Stimulated activated naive B cell treated with anti-CD40 and anti-IgM and Interleukin-4, amounts not matched to agents 10 μg/mL and 1 μg/mL and 100 μg/mL, for 72 hours (primary cell): ENCODE measurements at regions not wholly inside any gene's neighbourhood (a gene's known extent, or its start where the extent isn't known, plus 50 kb on each side); places are given as distances from the start of the nearest gene placed in this dataset.
"Not testable (repeated sequence)": the region's sequence is repeated elsewhere in the genome, so short reads cannot be mapped to it uniquely, and the experiment has no call there.

Experiments used
- ATAC-seq, 2 donors: fragments of 150-1000 bp; cut with Tn5 transposase; replicated peaks; 2 replicates each; pipeline ENCODE4 v1.10.0; 2021; ENCODE audit warnings: moderate library complexity in 1 of 2
- DNase-seq: peaks from one replicate; pipeline ENCODE4 v3.0.0; 2021
- H3K27ac Mint-ChIP-seq: one replicate; pipeline ENCODE4 v1.8.0; 2022; ENCODE audit warnings: mild to moderate bottlenecking, mixed read lengths
- H3K27me3 Mint-ChIP-seq, 2 donors: one replicate each; pipeline ENCODE4 v1.8.0; 2022; ENCODE audit warnings: mixed read lengths in 2 of 2
- H3K36me3 Mint-ChIP-seq, 2 donors: one replicate each; pipeline ENCODE4 v1.8.0; 2022; ENCODE audit warnings: mixed read lengths in 2 of 2, mild to moderate bottlenecking in 1 of 2
- H3K4me1 Mint-ChIP-seq, 2 donors: one replicate each; pipeline ENCODE4 v1.8.0; 2022; ENCODE audit warnings: mixed read lengths in 2 of 2, mild to moderate bottlenecking in 1 of 2
- H3K4me3 Mint-ChIP-seq, 2 donors: one replicate each; pipeline ENCODE4 v1.8.0; 2022; ENCODE audit warnings: mild to moderate bottlenecking in 2 of 2, mixed read lengths in 2 of 2, moderate library complexity in 1 of 2
- H3K9me3 Mint-ChIP-seq, 2 donors: one replicate each; pipeline ENCODE4 v1.8.0; 2022; ENCODE audit warnings: mixed read lengths in 2 of 2, mild to moderate bottlenecking in 1 of 2

DNA sequence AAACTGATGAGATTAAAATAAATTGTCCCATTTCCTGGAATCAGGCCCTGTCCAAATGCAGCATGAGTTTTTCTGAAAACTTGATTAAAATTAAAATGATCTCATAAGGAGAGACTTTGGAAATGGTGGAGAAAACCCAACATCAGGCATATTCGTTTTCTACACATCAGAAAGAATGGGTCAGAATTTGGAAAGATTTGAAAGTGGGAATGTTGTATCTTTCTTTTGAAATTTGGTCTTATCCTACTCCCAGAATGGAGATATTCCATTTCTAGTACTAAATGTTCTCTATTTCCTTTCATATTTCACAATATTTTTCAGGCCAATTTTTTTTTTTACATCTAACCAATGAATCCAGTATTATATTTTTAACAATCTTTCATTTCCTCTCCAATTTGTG, 223.9 kb upstream of the RXFP2 start:
- ATAC-seq (no peak), DNase-seq (no peak)
- Mint-ChIP-seq H3K4me3 (no peak overlapping the region), H3K36me3 (no peaks in the 10 kb centered on the region), H3K27ac (no peak overlapping the region), H3K4me1 (no peaks in the 10 kb centered on the region), H3K9me3 (no peaks in the 10 kb centered on the region), H3K27me3 (no peaks in the 10 kb centered on the region)

DNA sequence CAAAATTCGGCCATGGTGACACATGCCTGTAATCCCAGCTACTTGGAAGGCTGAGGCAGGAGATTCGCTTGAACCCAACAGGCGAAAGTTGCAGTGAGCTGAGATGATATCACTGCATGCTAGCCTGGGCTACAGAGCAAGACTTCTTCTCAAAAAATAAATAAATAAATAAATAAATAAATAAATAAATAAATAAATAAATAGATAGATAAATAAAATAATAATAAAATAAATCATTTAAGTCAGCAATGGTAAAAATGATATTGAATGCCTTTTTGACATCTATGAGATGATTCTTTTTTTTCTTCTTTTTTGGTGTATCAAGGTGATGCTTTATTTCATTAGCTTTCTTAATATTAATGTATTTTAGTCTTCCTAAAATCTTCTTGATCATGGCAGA, 221.7 kb upstream of the RXFP2 start:
- Mint-ChIP-seq H3K4me1 (no peaks in the 10 kb centered on the region), H3K9me3 (no peaks in the 10 kb centered on the region), H3K4me3 (no peak overlapping the region), H3K36me3 (no peaks in the 10 kb centered on the region), H3K27ac (no peak overlapping the region), H3K27me3 (no peaks in the 10 kb centered on the region)
- DNase-seq (no peak), ATAC-seq (no peak)

DNA sequence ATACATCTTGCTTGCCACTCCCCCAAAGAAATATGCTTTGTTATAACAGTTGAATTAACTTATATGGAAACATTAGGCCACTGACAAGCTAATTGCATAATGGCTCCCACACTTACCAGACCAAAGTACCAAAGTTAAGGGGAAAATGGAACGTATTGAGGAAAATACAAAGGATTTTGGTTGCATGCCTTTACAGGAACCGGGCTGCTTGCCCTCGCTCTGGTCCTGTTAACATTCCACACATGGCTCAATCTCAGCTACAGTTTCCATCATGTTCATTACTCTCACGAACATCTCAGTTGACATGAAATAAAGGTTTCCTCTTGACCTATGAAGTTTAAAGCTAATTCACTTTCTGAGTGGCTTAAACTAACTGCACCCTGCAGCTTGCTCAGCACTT, 220.7 kb upstream of the RXFP2 start:
- Mint-ChIP-seq H3K36me3 (no peaks in the 10 kb centered on the region), H3K4me3 (no peak overlapping the region), H3K27ac (no peak overlapping the region), H3K9me3 (no peaks in the 10 kb centered on the region), H3K4me1 (no peaks in the 10 kb centered on the region), H3K27me3 (no peaks in the 10 kb centered on the region)
- DNase-seq (no peak), ATAC-seq (no peak)

- no peaks in the 10 kb centered on the region for H3K36me3 Mint-ChIP-seq
- H3K4me3 Mint-ChIP-seq: no peak overlapping the region
- H3K27ac Mint-ChIP-seq: no peak overlapping the region
- no peaks in the 10 kb centered on the region for H3K4me1 Mint-ChIP-seq
- H3K27me3 Mint-ChIP-seq: no peaks in the 10 kb centered on the region
- ATAC-seq: no peak
- no peak for DNase-seq
- H3K9me3 Mint-ChIP-seq: no peaks in the 10 kb centered on the region
These were observed 217.9 kb upstream of the RXFP2 start for GRCh38 chr13:31521435-31521834.

GRCh38 chr13:31522396-31522795, 216.9 kb upstream of the RXFP2 start:
- ATAC-seq (no peak), DNase-seq (no peak)
- H3K9me3 Mint-ChIP-seq: no peaks in the 10 kb centered on the region
- no peak overlapping the region for H3K27ac Mint-ChIP-seq
- H3K4me1 Mint-ChIP-seq: no peaks in the 10 kb centered on the region
- no peak overlapping the region for H3K4me3 Mint-ChIP-seq
- H3K27me3 Mint-ChIP-seq: no peaks in the 10 kb centered on the region
- no peaks in the 10 kb centered on the region for H3K36me3 Mint-ChIP-seq

DNA sequence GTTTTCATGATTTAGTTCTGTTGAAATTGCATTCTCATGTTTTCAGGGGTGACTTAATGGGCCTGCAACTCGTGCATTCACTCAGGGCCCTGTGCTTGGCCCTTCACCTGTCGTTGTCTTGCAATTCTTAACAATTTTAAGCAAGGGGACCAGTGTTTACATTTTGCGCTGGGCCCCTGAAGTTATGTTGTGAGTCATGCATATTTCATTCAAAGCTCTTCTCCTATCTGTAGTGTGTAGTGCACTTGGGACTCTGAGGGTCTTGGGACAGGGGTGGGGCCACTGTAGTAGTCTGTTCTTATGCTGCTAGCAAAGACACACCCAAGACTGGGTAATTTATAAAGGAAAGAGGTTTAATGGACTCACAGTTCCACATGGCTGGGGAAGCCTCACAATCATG, 211.2 kb upstream of the RXFP2 start:
- H3K27me3 Mint-ChIP-seq: no peaks in the 10 kb centered on the region
- no peak overlapping the region for H3K4me3 Mint-ChIP-seq
- H3K27ac Mint-ChIP-seq: no peak overlapping the region
- ATAC-seq (no peak), DNase-seq (no peak)
- H3K4me1 Mint-ChIP-seq: no peaks in the 10 kb centered on the region
- no peaks in the 10 kb centered on the region for H3K36me3 Mint-ChIP-seq
- H3K9me3 Mint-ChIP-seq: peaks cover 4 to 9% of the 10 kb centered on the region in 2 donors

DNA sequence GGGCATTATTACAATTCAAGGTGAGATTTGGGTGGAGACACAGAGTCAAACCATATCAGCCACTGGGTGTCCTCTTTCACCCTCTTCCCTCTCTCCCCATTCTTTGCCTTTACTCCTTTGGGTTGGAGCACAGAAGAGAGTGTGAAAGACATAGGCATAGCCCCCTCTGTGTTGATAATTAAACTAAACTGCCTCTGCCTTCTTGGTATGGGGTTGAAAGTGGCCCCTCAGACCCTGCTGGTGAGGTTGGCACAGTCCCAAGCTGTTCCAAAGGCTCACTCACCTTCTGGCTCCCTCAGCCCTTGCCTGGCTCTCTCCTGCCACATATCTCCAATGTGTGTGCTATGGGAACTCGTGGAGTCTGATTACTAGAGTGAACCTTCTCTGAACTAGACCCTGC, 210.6 kb upstream of the RXFP2 start:
- H3K36me3 Mint-ChIP-seq: no peaks in the 10 kb centered on the region
- no peak overlapping the region for H3K27ac Mint-ChIP-seq
- no peaks in the 10 kb centered on the region for H3K27me3 Mint-ChIP-seq
- no peaks in the 10 kb centered on the region for H3K4me1 Mint-ChIP-seq
- peaks cover 5 to 9% of the 10 kb centered on the region in 2 donors for H3K9me3 Mint-ChIP-seq
- ATAC-seq (no peak), DNase-seq (no peak)
- H3K4me3 Mint-ChIP-seq: no peak overlapping the region

GRCh38 chr13:31530922-31531321, 208.4 kb upstream of the RXFP2 start:
- Mint-ChIP-seq H3K36me3 (no peaks in the 10 kb centered on the region), H3K27ac (no peak overlapping the region), H3K9me3 (peaks cover 5 to 9% of the 10 kb centered on the region in 2 donors), H3K4me1 (no peaks in the 10 kb centered on the region), H3K4me3 (no peak overlapping the region), H3K27me3 (no peaks in the 10 kb centered on the region)
- ATAC-seq (no peak), DNase-seq (no peak)

GRCh38 chr13:31537052-31537451, 202.3 kb upstream of the RXFP2 start:
- H3K9me3 Mint-ChIP-seq: peaks cover 0 to 1% of the 10 kb centered on the region in 2 donors
- DNase-seq (no peak), ATAC-seq (no peak)
- peaks cover 3 to 9% of the 10 kb centered on the region in 2 donors for H3K27me3 Mint-ChIP-seq
- no peak overlapping the region for H3K27ac Mint-ChIP-seq
- no peak overlapping the region for H3K4me3 Mint-ChIP-seq
- no peaks in the 10 kb centered on the region for H3K4me1 Mint-ChIP-seq
- no peaks in the 10 kb centered on the region for H3K36me3 Mint-ChIP-seq

GRCh38 chr13:31538067-31539042, 201.0 kb upstream of the RXFP2 start:
- ATAC-seq (no peak), DNase-seq (no peak)
- Mint-ChIP-seq H3K4me3 (no peak overlapping the region), H3K4me1 (no peaks in the 10 kb centered on the region), H3K9me3 (no peaks in the 10 kb centered on the region), H3K27me3 (peaks cover 3 to 9% of the 10 kb centered on the region in 2 donors), H3K36me3 (no peaks in the 10 kb centered on the region), H3K27ac (no peak overlapping the region)

GRCh38 chr13:31540281-31540680, 199.0 kb upstream of the RXFP2 start:
- no peaks in the 10 kb centered on the region for H3K4me1 Mint-ChIP-seq
- H3K4me3 Mint-ChIP-seq: no peak overlapping the region
- H3K27ac Mint-ChIP-seq: no peak overlapping the region
- DNase-seq (no peak), ATAC-seq (no peak)
- H3K9me3 Mint-ChIP-seq: no peaks in the 10 kb centered on the region
- H3K36me3 Mint-ChIP-seq: no peaks in the 10 kb centered on the region
- peaks cover 3 to 9% of the 10 kb centered on the region in 2 donors for H3K27me3 Mint-ChIP-seq

DNA sequence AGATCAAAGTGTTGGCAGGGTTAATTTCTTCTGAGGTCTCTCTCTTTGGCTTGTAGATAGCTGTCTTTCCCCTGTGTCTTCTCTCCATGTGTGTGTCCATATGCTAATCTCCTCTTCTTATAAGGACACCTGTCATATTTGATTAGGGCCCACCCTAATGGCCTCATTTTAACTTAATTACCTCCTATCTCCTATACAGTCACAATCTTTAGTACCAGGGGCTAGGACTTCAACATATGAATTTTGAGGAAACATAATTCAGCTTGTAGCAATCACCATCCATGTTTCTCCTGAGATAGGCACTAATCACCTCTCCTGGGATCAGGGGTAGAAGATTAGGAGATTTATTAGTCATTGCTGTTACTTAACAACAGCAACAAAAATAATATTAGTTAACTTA, 196.1 kb upstream of the RXFP2 start:
- Mint-ChIP-seq H3K9me3 (no peaks in the 10 kb centered on the region), H3K4me1 (no peaks in the 10 kb centered on the region), H3K4me3 (no peak overlapping the region), H3K27me3 (peaks cover 0 to under 1% of the 10 kb centered on the region in 2 donors), H3K36me3 (no peaks in the 10 kb centered on the region), H3K27ac (no peak overlapping the region)
- DNase-seq (no peak), ATAC-seq (no peak)

- H3K4me3 Mint-ChIP-seq: no peak overlapping the region
- no peak for DNase-seq
- no peaks in the 10 kb centered on the region for H3K9me3 Mint-ChIP-seq
- H3K4me1 Mint-ChIP-seq: no peaks in the 10 kb centered on the region
- H3K36me3 Mint-ChIP-seq: no peaks in the 10 kb centered on the region
- H3K27me3 Mint-ChIP-seq: no peaks in the 10 kb centered on the region
- ATAC-seq: no peak
- H3K27ac Mint-ChIP-seq: no peak overlapping the region
These were observed 193.7 kb upstream of the RXFP2 start for GRCh38 chr13:31545616-31546015.

- DNase-seq (no peak), ATAC-seq (no peak)
- Mint-ChIP-seq H3K36me3 (no peaks in the 10 kb centered on the region), H3K27ac (no peak overlapping the region), H3K9me3 (peaks cover 3 to 10% of the 10 kb centered on the region in 2 donors), H3K4me1 (no peaks in the 10 kb centered on the region), H3K4me3 (no peak overlapping the region), H3K27me3 (no peaks in the 10 kb centered on the region)
These were observed 182.9 kb upstream of the RXFP2 start for GRCh38 chr13:31556376-31556775.

GRCh38 chr13:31584221-31584620, 155.1 kb upstream of the RXFP2 start:
- not testable (repeated sequence) for H3K27me3 Mint-ChIP-seq, H3K4me1 Mint-ChIP-seq, H3K27ac Mint-ChIP-seq, H3K4me3 Mint-ChIP-seq, H3K36me3 Mint-ChIP-seq, H3K9me3 Mint-ChIP-seq, ATAC-seq, DNase-seq
